Activated CD4-positive, alpha-beta T cell treated with anti-CD3 and anti-CD28 coated beads, Interleukin-2, amount 50 U/mL, for 24 hours (primary cell): ENCODE measurements at regions not wholly inside any gene's neighbourhood (a gene's known extent, or its start where the extent isn't known, plus 50 kb on each side); places are given as distances from the start of the nearest gene placed in this dataset.
"Not testable (repeated sequence)": the region's sequence is repeated elsewhere in the genome, so short reads cannot be mapped to it uniquely, and the experiment has no call there.

ENCODE experiments used
- DNase-seq, 2 donors: peaks; one replicate each; pipeline ENCODE4 v3.0.0-alpha.2; 2020; ENCODE audit warnings: low read depth in 1 of 2, low spot score in 1 of 2

DNA sequence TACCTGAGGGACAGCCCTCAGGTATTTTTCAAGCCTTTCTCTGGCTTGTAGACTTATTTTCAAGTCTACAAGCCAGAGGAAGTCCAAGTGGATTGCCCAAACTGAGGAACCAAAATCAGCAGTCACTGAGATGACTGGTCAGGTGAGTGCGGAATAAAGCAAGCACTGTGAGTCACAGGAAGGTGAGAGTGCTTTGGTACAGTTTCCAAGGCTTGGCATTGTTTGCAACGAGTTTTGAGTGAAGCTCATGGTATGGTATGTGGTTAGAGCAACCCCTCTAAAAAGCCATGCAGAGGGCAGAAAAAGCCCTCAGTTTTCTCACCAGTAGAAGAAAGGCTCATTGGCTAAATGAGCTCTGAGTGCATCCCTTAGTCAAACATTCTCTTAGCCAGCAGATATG, 112.8 kb upstream of the EOLA2 start:
- no peak for DNase-seq

DNA sequence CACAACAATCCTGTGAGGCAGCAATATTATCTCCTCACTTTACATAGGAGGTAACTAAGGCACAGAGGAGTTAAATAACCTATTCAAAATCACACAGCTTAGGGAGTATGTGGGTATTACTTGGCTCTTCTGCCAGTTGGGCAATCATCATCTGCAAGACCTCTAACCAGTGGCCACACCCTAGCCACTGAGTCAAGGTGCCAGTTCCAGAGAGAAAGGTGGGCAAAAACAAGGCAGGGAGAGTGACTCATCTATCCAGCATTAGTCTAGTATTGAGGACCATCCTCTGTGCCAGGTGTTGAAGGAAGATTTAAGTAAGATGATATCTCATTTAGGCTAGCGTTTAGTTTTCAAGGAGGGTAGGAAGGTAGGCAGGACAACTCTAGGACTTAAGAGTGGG, 113.9 kb upstream of the EOLA2 start:
- no peak for DNase-seq

DNA sequence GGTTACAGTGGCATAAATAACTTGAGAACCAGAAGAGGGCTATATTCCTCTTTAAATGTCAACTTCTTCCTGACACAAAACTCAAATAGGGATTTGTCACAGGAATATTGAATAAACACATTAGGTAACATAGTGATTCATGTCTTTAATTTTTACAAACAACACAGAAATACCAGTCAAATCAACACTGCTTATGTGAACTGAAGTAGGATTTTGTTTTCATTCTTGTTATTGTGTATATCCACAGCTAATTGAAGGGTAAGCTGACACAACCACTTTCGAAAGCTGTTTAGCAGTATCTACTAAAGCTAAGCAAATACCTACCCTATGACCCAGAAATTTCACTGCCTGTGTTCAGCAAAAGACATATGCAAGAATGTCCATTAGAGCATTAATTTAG, 120.4 kb upstream of the EOLA2 start:
- no peak for DNase-seq

DNA sequence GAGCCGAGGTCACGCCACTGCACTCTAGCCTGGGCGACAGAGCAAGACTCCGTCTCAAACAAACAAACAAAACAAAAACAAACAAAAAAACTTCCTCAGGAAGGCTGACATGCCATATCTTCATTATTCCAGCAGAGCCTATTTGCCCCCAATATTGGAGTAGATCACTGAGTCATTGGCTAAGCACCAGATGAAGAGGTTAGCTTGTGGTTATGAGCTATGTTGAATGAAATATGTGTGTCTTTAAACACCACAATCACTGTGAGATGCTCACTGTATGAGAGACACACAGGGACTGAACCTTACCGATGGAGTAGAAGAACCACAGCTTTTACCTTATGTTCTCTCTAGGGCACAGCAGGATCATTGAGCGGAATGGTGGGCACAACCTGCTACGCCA, 122.1 kb upstream of the EOLA2 start:
- DNase-seq, result no peak

DNA sequence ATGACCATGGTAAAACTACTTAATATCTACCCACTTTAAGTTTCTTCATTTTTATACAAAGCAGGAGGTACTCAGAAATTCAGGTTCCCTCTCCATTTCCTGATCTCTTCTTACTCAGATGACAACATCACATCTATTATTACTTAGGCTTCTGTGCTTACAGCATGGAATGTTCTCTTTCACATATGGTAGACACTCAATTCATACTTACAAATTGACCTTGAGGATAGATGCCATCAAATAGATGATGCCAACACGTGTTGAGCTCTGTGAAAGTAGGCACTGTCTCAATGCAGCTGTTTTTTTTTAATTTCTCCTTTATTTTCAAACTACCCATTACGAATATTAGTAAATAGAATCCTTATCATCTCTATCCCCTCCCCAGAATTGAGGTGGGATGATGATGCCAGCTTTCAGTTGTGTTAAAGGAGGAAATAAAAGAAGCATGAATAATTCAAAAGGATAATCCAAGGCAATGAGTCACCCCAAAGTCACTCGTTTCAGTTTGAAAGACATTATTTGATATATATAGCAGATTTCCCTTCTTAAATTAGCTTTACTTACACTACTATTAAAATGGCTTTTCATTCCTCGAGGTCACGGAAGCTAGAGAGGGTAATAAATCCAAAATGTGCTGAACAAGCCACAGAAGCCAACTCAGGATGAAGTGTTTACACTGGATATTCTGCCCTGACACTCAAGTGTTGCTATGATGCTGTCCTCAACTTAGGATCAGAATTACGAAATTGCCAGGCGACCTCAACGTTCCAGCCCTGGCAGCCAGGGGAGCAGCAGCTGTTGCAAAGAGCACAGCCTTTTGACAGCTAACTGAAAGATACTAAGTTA, 124.2 kb upstream of the EOLA2 start:
- no peak for DNase-seq

DNA sequence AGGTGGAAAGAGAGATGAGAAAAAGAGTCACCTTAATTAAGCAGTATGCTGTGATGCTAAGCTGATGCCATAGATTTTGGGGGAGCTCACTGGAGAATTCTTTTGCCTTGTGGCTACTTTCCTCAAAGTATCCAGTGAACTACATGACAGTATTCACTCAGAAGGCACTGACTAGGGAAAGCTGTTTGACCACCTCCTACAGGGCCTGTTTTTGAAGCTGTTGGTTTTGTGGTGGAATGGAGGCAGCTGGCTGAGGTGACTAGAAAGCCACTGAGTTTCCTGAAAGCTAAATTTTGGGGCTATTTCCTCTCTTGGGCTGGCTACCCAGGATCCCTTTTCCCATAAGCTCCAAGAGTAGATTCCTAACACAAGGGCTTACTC, 124.8 kb upstream of the EOLA2 start:
- DNase-seq, result no peak

DNA sequence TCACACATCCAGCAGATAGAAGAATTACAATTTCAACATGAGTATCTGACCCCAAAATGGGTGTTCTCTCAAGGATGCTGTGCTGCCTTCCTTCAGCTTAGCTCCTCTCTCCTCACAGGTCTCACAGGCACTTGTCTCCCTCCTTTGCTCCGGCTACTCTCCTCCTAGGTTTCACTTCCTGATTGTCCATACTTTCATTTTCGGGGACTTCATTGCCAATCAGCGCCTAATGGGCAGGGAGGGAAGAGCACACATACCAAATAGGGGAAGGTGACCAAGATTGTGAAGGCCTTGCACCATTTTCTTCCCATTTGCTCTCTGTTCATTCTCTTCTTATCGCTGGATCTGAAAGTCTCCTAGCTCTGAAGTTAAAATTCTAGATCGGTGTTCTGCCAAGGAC, 125.4 kb upstream of the EOLA2 start:
- DNase-seq, result no peak

DNA sequence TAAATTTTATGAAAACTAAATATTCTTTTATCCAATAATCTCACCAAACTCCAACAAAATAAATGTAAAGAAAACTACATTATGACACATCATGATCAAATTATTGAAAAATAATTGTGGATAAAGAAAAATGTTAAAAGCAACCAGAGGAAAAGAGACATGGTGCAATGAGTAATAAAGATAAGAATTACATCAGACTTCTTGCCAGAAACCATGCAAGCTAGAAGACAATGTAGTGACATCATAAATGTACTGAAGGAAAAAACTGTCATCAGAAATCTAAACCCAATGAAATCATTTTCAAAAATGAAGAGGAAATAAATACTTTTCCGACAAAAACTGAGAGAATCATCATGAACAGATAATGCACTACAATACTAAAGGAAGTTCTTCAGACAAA, 135.9 kb upstream of the EOLA2 start:
- DNase-seq, result no peak

DNA sequence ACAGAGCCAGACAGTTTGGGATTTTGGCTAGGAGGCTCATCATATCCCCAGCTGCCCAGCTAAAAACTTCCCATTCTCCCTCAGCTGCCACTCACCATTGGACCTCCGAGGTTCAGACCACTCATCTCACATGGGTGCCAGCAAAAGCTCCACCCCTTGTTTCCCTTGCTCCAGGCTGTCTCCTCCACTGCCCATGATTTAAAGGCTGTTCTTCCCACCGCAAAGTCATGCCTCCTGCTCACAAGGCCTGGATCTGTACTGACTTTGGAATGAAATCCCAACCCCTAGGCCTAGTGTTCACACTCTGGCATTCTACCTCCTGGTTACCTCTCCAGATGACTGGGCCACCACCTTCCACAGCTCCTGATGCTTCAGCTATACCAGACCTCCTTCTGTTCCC, 142.2 kb upstream of the EOLA2 start:
- DNase-seq, result no peak

DNA sequence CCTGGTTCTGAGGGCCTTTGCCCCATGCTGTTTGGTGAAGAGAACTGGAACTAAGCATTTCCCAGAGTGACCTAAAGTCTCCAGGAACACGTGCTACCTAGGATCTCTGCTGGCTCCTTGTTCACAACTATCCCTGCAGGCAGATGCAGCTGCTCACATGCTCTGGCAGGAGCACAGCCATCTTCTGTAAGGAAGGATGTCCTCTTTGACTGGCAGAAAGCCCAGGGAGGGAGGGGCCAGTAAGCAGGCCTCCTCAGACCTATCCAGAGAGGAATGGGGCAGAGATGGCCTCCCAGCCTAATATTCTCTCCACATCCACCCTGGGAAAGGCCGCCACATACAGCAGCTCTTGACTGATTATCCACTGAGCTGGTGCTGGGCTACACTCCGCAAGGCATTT, 142.8 kb upstream of the EOLA2 start:
- DNase-seq, result no peak

DNA sequence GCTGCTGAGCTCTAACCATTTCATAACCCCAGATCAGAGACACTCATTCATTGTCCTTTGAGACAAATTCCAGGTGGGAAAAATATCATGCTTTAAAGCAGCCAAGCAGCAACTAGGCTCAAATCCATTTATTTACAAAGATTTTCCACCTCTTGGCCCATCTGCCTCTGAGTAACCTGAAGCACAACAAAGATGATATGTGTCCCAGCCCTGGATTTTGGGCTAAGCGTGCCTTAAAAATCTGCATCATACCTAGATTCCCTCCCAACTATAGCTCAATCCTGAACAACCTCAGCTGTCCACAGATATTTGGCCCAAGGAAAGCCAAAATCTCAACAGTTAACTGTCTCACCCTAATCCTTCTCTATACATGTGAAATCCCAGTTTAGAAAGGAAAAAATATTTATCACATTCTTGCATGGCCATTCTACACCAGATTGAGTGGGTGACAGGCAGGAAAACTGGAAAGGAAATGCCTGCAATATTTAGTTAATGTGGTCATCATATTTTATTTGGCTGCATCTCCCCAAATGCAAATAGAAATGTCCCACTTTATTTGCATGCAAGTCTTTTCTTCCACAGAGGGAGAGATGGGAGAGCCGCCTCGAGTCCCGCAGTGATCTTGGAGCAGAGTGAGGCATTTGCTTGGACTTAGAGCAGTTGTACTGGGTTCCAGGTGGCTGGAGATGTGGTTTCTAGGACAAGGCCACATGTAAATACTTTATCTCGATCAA, 146.4 kb upstream of the EOLA2 start:
- no peak for DNase-seq

DNA sequence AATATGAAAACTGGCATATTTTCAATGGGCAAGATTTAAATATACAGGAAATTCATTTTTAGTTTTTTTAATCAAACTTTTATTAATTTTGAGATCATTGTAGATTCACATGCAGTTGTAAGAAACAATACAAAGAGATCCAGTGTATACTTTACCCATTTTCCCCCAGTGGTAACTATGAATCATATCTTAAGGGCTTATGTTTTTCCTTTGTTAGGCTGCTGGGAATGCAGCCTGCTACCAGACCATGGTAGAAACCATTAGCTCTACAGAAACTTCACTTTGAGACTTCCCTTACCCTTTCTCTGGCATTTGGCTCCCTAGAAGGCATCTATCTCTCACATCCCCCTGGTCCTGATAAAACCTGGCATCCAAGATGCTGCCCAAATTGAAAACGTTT, 147.6 kb upstream of the EOLA2 start:
- no peak for DNase-seq

DNA sequence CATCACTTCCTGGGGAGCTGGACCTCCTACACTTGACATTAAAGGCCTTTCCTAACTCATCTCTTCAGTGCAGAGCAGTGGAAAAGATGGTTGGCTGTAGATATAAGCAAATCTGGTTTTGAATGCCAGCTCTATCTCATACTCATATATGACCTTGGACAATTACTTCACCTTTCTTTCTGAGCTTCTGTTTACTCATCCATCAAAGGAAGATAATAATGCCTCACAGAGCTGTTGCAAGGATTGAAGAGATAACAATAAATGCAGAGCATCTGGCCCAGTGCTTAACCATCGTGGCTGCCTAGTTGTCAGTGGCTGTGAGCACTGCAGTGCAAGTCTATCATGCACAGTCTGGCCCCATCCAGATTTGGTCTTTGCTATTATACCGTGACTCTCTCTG, 148.1 kb upstream of the EOLA2 start:
- no peak for DNase-seq

DNA sequence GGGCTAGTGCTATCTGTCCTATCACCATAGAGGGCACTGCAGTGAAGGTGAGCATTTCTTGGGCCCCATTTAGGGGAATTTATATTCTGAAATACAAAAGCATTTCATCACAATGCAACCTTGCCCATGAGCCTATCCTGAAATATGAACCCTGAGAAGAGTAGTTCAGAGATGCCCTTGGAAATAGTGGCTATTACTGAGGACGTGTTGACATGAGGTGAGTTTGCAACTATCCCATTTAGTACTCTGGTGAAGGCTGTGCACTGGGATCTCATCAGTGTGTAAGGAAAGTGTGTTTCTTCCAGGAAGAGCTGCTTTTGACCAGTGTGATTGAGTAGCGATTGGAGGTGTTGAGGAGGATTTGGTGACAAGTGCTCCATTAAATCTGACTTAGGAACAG, 149.3 kb upstream of the EOLA2 start:
- no peak for DNase-seq

DNA sequence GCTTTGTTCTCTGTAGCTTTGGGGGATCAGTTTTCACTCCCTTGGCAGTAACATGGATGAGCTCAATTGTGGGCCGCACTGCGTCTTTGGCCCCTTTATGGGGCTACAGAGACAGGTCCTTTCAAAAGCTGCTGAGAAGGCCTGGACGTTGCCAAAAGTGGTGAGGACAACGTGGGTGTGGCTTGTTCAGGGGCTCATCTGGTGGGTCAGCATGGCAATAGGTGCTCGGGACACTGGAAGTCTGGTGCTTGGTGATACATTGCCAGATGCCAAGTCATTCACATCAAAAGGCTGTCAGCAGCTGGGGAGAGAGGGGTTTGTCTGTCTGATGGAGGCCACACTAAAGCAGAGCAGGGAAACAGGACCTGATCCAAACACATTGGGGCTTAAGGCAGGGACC, 149.8 kb upstream of the EOLA2 start:
- DNase-seq, result no peak

DNA sequence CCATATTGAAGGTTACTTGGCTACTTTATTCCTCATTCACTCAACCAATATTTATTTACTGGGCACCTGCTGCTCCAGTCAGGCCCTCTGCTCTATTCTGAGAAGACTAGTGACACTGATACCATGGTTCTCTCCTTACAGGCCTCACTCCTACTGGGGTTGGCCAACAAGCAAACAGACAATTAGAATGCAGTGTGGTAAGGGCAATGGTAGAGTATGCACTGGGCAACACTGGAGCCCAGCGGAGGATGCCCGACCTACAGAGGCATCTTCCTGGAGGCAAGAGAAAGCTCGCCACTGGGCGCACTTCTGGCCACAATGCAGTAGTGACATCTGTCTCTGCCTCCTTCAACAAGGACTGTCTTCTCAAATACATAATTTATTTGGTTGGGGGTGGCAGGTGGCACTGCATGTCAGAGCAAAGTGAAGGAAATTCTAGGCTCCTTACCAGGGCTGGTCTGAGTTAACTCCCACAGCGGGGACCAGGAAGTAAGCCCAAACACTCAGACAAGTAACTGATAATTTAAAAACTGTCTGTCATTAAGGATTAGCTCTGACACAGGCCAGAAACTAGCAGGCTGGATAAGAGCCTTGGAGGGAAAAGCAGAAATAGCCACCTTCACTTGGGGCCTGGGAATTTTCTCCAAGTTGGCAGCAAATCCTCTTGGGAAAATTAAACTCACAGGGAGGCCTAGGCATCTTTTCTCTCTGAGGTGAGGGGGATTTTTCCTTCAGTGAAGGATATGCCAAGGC, 150.7 kb upstream of the EOLA2 start:
- DNase-seq, result no peak

DNA sequence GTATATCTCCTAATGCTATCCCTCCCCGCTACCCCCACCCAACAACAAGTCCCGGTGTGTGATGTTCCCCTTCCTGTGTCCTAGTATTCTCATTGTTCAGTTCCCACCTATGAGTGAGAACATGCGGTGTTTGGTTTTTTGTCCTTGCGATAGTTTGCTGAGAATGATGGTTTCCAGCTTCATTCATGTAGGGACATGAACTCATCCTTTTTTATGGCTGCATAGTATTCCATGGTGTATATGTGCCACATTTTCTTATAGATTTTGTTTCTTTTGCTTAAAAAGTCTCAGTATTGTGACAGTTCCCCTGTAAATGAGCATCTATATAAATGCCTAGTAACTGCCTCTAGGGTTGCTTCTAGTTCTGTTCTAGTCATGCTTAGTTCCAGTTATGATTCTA, 153.0 kb upstream of the EOLA2 start:
- DNase-seq, result not testable (repeated sequence)

DNA sequence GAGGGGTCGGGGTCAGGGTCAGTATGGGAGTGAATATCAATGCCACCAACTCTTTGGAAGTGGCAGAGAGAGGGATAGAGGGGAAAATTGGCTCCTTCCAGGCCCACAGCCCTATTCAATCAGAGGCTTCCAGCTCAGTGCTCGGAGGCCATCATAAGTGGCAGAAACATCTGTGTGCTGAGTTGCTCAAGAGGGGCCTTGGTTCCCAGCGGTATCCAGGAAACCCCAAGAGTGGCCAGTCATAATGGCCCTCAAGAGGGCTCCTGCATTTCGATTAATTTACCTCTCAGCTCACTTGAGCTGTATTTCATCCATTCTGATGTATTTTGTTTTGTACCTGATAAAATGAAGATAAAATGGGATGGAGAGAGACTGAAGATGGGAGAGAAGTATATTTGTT, 154.3 kb upstream of the EOLA2 start:
- DNase-seq, result no peak

DNA sequence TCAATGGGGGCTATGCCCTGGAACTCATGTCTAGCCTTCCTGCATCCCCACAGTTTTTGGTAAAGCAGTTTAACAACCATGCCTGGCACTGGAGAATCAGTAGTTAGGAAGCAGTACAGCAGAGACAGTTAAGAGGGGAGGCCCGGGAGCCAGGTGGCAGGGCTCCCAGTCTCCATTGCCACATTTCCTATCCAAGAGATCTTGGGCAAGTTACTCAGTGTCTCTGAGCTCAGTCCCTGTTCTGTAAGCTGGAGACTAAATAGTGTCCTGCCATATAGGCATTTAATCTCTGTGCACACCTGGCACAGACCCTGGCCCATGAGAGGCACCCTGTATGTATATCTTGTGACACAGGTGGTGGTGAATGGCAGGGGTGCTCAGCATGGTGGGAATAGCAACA, 156.1 kb upstream of the EOLA2 start:
- DNase-seq, result no peak

DNA sequence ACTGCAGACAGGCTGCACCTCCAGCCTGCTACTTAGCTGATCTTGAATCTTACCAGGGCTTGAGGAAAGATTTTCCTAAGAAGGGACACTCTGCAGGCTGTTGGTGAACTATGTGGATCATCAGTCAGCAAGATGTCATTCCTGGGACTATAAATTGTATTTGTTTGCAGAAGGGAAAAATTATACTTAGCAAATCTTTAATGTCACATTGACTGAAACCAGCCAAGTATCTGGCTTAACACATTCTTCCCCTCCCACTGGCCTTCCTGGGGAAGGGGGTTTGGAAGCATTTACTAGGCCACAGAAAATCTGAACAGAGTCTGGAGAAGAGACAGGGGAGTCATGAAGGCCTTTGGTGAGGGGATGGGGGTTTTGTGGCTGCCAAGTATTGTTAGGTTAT, 156.7 kb upstream of the EOLA2 start:
- no peak for DNase-seq

DNA sequence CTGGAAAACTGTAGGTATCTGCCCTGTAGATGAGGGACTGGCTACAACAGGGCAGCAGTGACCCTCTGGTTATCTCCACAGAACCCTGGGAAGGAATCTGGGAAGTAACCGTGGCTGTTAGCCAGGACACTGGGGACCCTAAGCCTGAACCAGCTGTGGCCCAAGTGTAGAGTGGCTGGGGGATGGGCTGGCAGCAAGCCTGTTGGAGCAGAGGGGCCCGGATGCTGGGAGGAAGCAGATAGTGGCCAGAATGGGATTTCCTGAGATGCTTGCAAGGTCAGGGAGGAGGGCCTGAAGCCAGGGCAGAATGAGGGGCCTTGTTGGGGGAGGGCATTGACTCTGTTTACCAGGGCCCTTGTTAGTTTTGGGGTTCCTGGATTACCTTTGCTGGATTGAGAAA, 161.0 kb upstream of the EOLA2 start:
- DNase-seq, result no peak

DNA sequence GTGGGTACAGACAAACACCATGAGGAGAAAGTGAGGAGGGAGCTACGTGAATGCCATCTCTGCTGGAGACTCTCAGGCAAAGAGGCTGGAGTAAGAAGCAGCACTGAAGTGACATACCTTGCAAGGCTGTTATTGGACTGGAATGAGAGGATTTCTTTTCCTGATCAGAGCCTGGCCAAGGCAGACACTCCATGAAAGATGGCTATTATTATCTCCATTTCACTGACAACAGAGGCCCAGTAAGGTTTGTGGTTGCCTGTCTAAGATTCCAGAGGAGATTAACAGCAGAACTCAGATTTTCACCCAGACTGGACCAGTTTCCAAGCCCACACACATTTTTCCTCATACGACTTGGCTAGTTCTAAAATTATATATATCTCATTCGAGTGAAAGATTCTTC, 162.0 kb upstream of the EOLA2 start:
- no peak for DNase-seq
